ENCODE measurements at regions not wholly inside any gene's neighbourhood (a gene's known extent, or its start where the extent isn't known, plus 50 kb on each side); places are given as distances from the start of the nearest gene placed in this dataset.

DNA sequence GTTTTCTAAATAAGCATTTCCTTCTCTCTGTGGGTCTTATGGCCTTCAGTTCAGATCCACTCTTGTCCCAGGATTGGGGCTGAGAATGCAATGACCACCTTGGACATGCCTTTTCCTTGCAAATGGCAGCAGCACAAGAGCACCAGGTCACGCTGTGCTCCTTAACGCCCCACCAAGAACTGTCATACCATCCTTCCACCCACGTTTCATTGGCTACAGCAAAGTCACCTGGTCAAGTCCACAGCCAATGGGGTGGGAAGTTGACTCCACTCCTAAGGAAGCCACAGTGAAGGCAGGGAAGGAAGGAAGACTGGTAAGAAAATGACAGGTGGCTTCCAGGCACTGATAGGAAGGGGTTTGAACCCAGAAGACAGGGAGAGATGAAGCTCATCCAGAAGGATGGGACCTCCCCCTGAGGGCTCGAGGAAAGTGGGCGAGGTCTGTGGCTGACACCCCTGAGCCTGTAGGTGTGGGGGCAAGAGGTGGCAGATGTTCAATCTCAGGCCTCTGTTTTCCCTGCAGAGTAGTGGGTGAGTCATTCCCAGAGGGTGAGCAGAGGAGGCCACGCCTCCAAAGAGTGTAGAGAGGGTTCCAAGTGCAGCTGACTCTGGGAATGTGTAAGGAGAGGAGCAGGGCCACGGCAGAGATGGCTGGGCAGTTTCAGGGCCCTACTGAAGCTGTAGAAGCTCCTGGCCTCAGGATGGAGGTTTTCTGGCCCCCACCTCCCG is 113.5 kb upstream of the VRK1 start:
- Mint-ChIP-seq H3K27ac (no peak overlapping the region), H3K27me3 (peaks cover 7% of the 10 kb centered on the region), H3K4me1 (ENCODE audit: low read depth) (no peaks in the 10 kb centered on the region), H3K36me3 (ENCODE audit: low read depth) (no peaks in the 10 kb centered on the region), H3K9me3 (no peaks in the 10 kb centered on the region), H3K4me3 (no peak overlapping the region)
- ATAC-seq = peak; percentile 55
- no peak for TF ChIP-seq CTCF (IDR thresholded peaks at IDR 0.05)
- peak; percentile 14 for DNase-seq
- intact Hi-C loops (cut with micrococcal nuclease) = no loop called here
- ChIA-PET POLR2A (no interaction called here), CTCF (no interaction called here)

DNA sequence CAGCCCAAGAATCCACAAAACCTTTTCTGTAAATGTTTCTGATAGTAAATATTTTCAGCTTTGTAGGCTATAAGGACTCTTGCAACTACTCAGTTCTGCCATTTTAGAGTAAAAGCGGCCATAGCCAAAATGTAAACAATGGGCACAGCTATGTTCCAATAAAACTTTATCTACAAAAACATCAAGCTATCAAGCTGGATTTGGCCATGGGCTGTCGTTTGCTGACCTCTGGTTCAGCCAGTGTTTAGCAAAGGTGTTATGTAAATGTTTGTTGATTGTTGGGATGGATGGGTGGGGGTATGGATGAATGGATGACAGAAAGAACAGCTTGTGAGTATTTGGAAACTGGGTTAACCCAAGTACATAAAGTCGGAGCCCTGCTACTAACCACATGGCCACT is 111.1 kb upstream of the VRK1 start:
- H3K27ac Mint-ChIP-seq = no peak overlapping the region
- no peaks in the 10 kb centered on the region for H3K36me3 Mint-ChIP-seq (ENCODE audit: low read depth)
- intact Hi-C loops (cut with micrococcal nuclease) = no loop called here
- H3K4me3 Mint-ChIP-seq = no peak overlapping the region
- no peak for TF ChIP-seq CTCF (IDR thresholded peaks at IDR 0.05)
- no peaks in the 10 kb centered on the region for H3K4me1 Mint-ChIP-seq (ENCODE audit: low read depth)
- H3K9me3 Mint-ChIP-seq = no peaks in the 10 kb centered on the region
- ATAC-seq = no peak
- H3K27me3 Mint-ChIP-seq = peaks cover 7% of the 10 kb centered on the region
- DNase-seq = no peak
- CTCF ChIA-PET = no interaction called here
- POLR2A ChIA-PET = no interaction called here

DNA sequence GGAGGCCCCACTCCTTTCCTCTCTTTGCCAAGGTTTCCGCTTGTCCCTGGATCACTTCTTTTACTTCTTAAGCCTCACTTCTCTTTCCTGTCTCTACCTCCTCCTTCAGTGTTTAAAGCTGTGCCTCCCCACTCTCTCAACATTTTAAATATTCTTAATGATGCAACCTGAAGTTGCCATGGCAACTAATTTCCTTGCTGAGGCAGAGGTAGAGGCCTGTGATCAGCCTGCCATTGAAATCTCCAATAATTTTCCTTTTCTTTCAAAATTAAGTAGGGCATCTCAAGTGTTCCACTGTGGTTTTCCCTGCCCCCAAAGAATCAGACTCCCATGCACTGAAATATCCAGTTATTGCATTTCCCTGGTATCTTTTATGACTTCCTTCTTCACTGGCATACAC is 108.6 kb upstream of the VRK1 start:
- no peak for TF ChIP-seq CTCF (IDR thresholded peaks at IDR 0.05)
- Mint-ChIP-seq H3K9me3 (no peaks in the 10 kb centered on the region), H3K27ac (no peak overlapping the region), H3K27me3 (peaks cover 7% of the 10 kb centered on the region), H3K36me3 (ENCODE audit: low read depth) (no peaks in the 10 kb centered on the region), H3K4me3 (no peak overlapping the region), H3K4me1 (ENCODE audit: low read depth) (no peaks in the 10 kb centered on the region)
- intact Hi-C loops (cut with micrococcal nuclease) = no loop called here
- CTCF ChIA-PET = no interaction called here
- DNase-seq (no peak), ATAC-seq (no peak)
- POLR2A ChIA-PET = no interaction called here

- DNase-seq = no peak
- H3K4me3 Mint-ChIP-seq = no peak overlapping the region
Observed at GRCh38 chr14:96690713-96691383, 106.3 kb upstream of the VRK1 start.

More at GRCh38 chr14:96690713-96691383, 106.3 kb upstream of the VRK1 start:
- H3K27ac Mint-ChIP-seq = no peak overlapping the region
- ATAC-seq = no peak
- POLR2A ChIA-PET = no interaction called here
- CTCF ChIA-PET = no interaction called here
- H3K27me3 Mint-ChIP-seq = no peaks in the 10 kb centered on the region
- TF ChIP-seq CTCF (IDR thresholded peaks at IDR 0.05) = no peak
- H3K4me1 Mint-ChIP-seq (ENCODE audit: low read depth) = no peaks in the 10 kb centered on the region
- intact Hi-C loops (cut with micrococcal nuclease) = no loop called here
- no peaks in the 10 kb centered on the region for H3K36me3 Mint-ChIP-seq (ENCODE audit: low read depth)
- no peaks in the 10 kb centered on the region for H3K9me3 Mint-ChIP-seq

All from activated CD8-positive, alpha-beta T cell treated with anti-CD3 and anti-CD28 coated beads for 36 hours (primary cell).